IMR-90 (cell line): ENCODE measurements at regions not wholly inside any gene's neighbourhood (a gene's known extent, or its start where the extent isn't known, plus 50 kb on each side); places are given as distances from the start of the nearest gene placed in this dataset.

Experiments
- ATAC-seq: fragments of 200-7000 bp; cut with Tn5 transposase; 2 replicates; pipeline ENCODE4 v1.9.1; 2020; ENCODE audit warnings: low read depth, mild to moderate bottlenecking, moderate library complexity
- BruUV-seq: library from RNA; stranded (reverse); fragments of 400-500 nt; replicated peaks from 2 replicates; lab custom pipeline; 2021; lab: Mats Ljungman, UMichigan
- CTCF ChIA-PET: fragments of 300-600 bp; formaldehyde crosslinking; extraction: SDS; loops from one replicate; lab custom pipeline; 2021; ENCODE audit warnings: antibody characterized with exemption; lab: Yijun Ruan, JAX
- POLR2A ChIA-PET: fragments of 300-600 bp; sonication (Branson Sonifier 250); formaldehyde crosslinking; loops from one replicate; lab custom pipeline; 2022; ENCODE audit warnings: antibody characterized with exemption; ENCODE audit not compliant: unreplicated experiment; lab: Charles Lee
- DNase-seq: peaks from one replicate; pipeline ENCODE4 v3.0.0; 2013
- H2AFZ ChIP-seq: replicated peaks from 2 replicates; pipeline ENCODE3; 2013; ENCODE audit warnings: low read length, mild to moderate bottlenecking; ENCODE audit not compliant: poor library complexity
- H2AK5ac ChIP-seq: 2 replicates; pipeline ENCODE4 v1.6.1; 2013; ENCODE audit warnings: low read depth, low read length, inconsistent platforms
- H2AK9ac ChIP-seq: replicated peaks from 2 replicates; pipeline ENCODE3; 2013; ENCODE audit warnings: mild to moderate bottlenecking, low read depth, low read length, moderate library complexity; ENCODE audit not compliant: poor library complexity
- H2BK120ac ChIP-seq: 2 replicates; pipeline ENCODE4 v1.6.1; 2013; ENCODE audit warnings: low read depth, low read length, inconsistent platforms
- H2BK15ac ChIP-seq: 3 replicates; pipeline ENCODE4 v1.6.1; 2013; ENCODE audit warnings: low read depth, low read length, inconsistent platforms
- H2BK20ac ChIP-seq: 2 replicates; pipeline ENCODE4 v1.6.1; 2013; ENCODE audit warnings: low read depth, mild to moderate bottlenecking, inconsistent platforms, low read length, moderate library complexity
- H2BK5ac ChIP-seq: 2 replicates; pipeline ENCODE4 v1.6.1; 2013; ENCODE audit warnings: mild to moderate bottlenecking, low read depth, low read length, inconsistent platforms; ENCODE audit not compliant: poor library complexity, severe bottlenecking
- H3K14ac ChIP-seq: replicated peaks from 2 replicates; pipeline ENCODE4 v1.6.1; 2013; ENCODE audit warnings: low read depth, low read length, inconsistent platforms
- H3K18ac ChIP-seq: 2 replicates; pipeline ENCODE4 v1.6.1; 2013; ENCODE audit warnings: low read depth, low read length, control low read depth
- H3K23ac ChIP-seq: 2 replicates; pipeline ENCODE4 v1.6.1; 2013; ENCODE audit warnings: low read depth, low read length, inconsistent platforms
- H3K27ac ChIP-seq: 2 replicates; pipeline ENCODE4 v1.5.1; 2013; ENCODE audit warnings: mild to moderate bottlenecking, control low read depth, low read length; ENCODE audit not compliant: insufficient read depth
- H3K27me3 ChIP-seq: 2 replicates; pipeline ENCODE4 v1.6.1; 2013; ENCODE audit warnings: low read length; ENCODE audit not compliant: control insufficient read depth, insufficient read depth
- H3K36me3 ChIP-seq: 2 replicates; pipeline ENCODE4 v1.6.1; 2013; ENCODE audit warnings: low read length, mixed read lengths; ENCODE audit not compliant: control insufficient read depth, insufficient read depth
- H3K4ac ChIP-seq: 2 replicates; pipeline ENCODE4 v1.6.1; 2013; ENCODE audit warnings: low read depth, low read length, inconsistent platforms
- H3K4me1 ChIP-seq: 2 replicates; pipeline ENCODE4 v1.6.1; 2013; ENCODE audit warnings: low read length, mixed read lengths; ENCODE audit not compliant: control insufficient read depth, insufficient read depth
- H3K4me2 ChIP-seq: 2 replicates; pipeline ENCODE4 v1.6.1; 2013; ENCODE audit warnings: low read depth, mild to moderate bottlenecking, control low read depth, low read length, moderate library complexity
- H3K4me3 ChIP-seq: 2 replicates; pipeline ENCODE4 v1.5.1; 2013; ENCODE audit warnings: low read depth, mild to moderate bottlenecking, control low read depth, low read length, moderate library complexity; ENCODE audit not compliant: insufficient read depth
- H3K56ac ChIP-seq: 2 replicates; pipeline ENCODE4 v1.6.1; 2013; ENCODE audit warnings: low read length, inconsistent platforms; ENCODE audit not compliant: insufficient read depth; ENCODE audit errors: extremely low read depth
- H3K79me1 ChIP-seq, 2 experiments: 2 replicates each; pipeline ENCODE4 v1.6.1; 2013; ENCODE audit warnings: low read length in 2 of 2, inconsistent platforms in 1 of 2, low read depth in 1 of 2
- H3K9ac ChIP-seq: 2 replicates; pipeline ENCODE4 v1.6.1; 2013; ENCODE audit warnings: low read depth, low read length, control low read depth
- H3K9me1 ChIP-seq: 2 replicates; pipeline ENCODE4 v1.6.1; 2013; ENCODE audit warnings: low read length, inconsistent platforms; ENCODE audit not compliant: insufficient read depth
- H3K9me3 ChIP-seq: 2 replicates; pipeline ENCODE4 v1.6.1; 2013; ENCODE audit warnings: low read length; ENCODE audit not compliant: control insufficient read depth, insufficient read depth
- H4K20me1 ChIP-seq: 2 replicates; pipeline ENCODE4 v1.6.1; 2013; ENCODE audit warnings: low read length, inconsistent platforms; ENCODE audit not compliant: insufficient read depth
- H4K5ac ChIP-seq: 2 replicates; pipeline ENCODE4 v1.6.1; 2013; ENCODE audit warnings: mild to moderate bottlenecking, low read depth, low read length, control low read depth
- H4K8ac ChIP-seq, 2 experiments: 2 replicates each; pipeline ENCODE4 v1.6.1; 2013; ENCODE audit warnings: low read depth in 2 of 2, low read length in 2 of 2, control low read depth in 1 of 2, inconsistent platforms in 1 of 2
- H4K91ac ChIP-seq: 2 replicates; pipeline ENCODE4 v1.6.1; 2013; ENCODE audit warnings: low read depth, low read length, inconsistent platforms; ENCODE audit not compliant: insufficient read depth
- BHLHE40 ChIP-seq: fragments of 150-350 bp; IDR thresholded peaks from 2 replicates; pipeline ENCODE4 v1.6.1; 2016; ENCODE audit warnings: mild to moderate bottlenecking, low read depth, low read length
- CEBPB ChIP-seq: IDR thresholded peaks from 2 replicates; pipeline ENCODE4 v1.6.1; 2012; ENCODE audit warnings: low read depth, low read length, improper control_type of control experiment
- CHD1 ChIP-seq: IDR thresholded peaks from 2 replicates; pipeline ENCODE4 v1.6.1; 2012; ENCODE audit warnings: low read depth, low read length, improper control_type of control experiment
- FOS ChIP-seq: fragments of 150-350 bp; IDR thresholded peaks from 2 replicates; pipeline ENCODE4 v1.6.1; 2016; ENCODE audit warnings: low read depth, low read length
- MAFK ChIP-seq: IDR thresholded peaks from 2 replicates; pipeline ENCODE4 v1.6.1; 2012; ENCODE audit warnings: low read depth, low read length, improper control_type of control experiment
- MAZ ChIP-seq: IDR thresholded peaks from 2 replicates; pipeline ENCODE4 v1.6.1; 2012; ENCODE audit warnings: low read depth, mild to moderate bottlenecking, low read length, improper control_type of control experiment, moderate library complexity, borderline replicate concordance
- MXI1 ChIP-seq: IDR thresholded peaks from 2 replicates; pipeline ENCODE4 v1.6.1; 2012; ENCODE audit warnings: low read depth, mild to moderate bottlenecking, low read length, moderate library complexity, borderline replicate concordance
- NFE2L2 ChIP-seq: fragments of 150-350 bp; IDR thresholded peaks from 2 replicates; pipeline ENCODE4 v1.6.1; 2016; ENCODE audit warnings: low read depth, mild to moderate bottlenecking, low read length
- POLR2A ChIP-seq: IDR thresholded peaks from 2 replicates; pipeline ENCODE4 v1.6.1; 2012; ENCODE audit warnings: mild to moderate bottlenecking, low read depth, low read length
- RAD21 ChIP-seq: IDR thresholded peaks from 2 replicates; pipeline ENCODE4 v1.6.1; 2012; ENCODE audit warnings: low read length, improper control_type of control experiment
- RCOR1 ChIP-seq: IDR thresholded peaks from 2 replicates; pipeline ENCODE4 v1.6.1; 2012; ENCODE audit warnings: mild to moderate bottlenecking, low read length, improper control_type of control experiment; ENCODE audit not compliant: insufficient replicate concordance
- RFX5 ChIP-seq: IDR thresholded peaks from 2 replicates; pipeline ENCODE4 v1.8.0; 2012; ENCODE audit warnings: low read depth, mild to moderate bottlenecking, low read length, moderate library complexity
- SMC3 ChIP-seq: fragments of 150-350 bp; IDR thresholded peaks from 2 replicates; pipeline ENCODE4 v1.6.1; 2016; ENCODE audit warnings: low read depth, mild to moderate bottlenecking, antibody characterized with exemption, low read length, moderate library complexity
- WGBS, 2 experiments: methylation state at CpG; one replicate each; pipeline versions ENCODE4 v1.1.5 to v1.1.7; 2013; ENCODE audit warnings: missing lambda C conversion rate in 2 of 2; ENCODE audit not compliant: insufficient read length in 1 of 2; ENCODE audit errors: extremely low coverage in 2 of 2; 5-methylcytosine and 5-hydroxymethylcytosine counted together
- dilution Hi-C: fragments of 300-500 bp; cut with HindIII; formaldehyde crosslinking; loops from one replicate; pipeline ENCODE4 v1.14.3; 2018; ENCODE audit warnings: low sequenced_read_pairs; ENCODE audit not compliant: unreplicated experiment
- in situ Hi-C: fragments of 300-500 bp; cut with MboI; formaldehyde crosslinking; loops from 3 replicates; pipeline ENCODE4 v1.14.3; 2019; ENCODE audit warnings: low sequenced_read_pairs, inconsistent platforms, mixed read lengths
- intact Hi-C: fragments of 100-400 bp; cut with micrococcal nuclease; formaldehyde crosslinking; loops from 2 replicates; pipeline ENCODE4 v1.10.0; 2022
- TF ChIP-seq, protein P1 (sequence below): conservative IDR thresholded peaks from 2 replicates; pipeline ENCODE4 v1.5.1; 2012; ENCODE audit warnings: mild to moderate bottlenecking, low read depth, low read length, improper control_type of control experiment
- TF ChIP-seq, protein P2 (sequence below): fragments of 150-350 bp; IDR thresholded peaks from 2 replicates; pipeline ENCODE4 v1.6.1; 2017; ENCODE audit warnings: mild to moderate bottlenecking, antibody characterized with exemption, low read length, low read depth
- TF ChIP-seq, protein P3 (sequence below): fragments of 150-350 bp; IDR thresholded peaks from 2 replicates; pipeline ENCODE4 v1.6.1; 2016; ENCODE audit warnings: low read depth, mild to moderate bottlenecking, low read length, moderate library complexity, borderline replicate concordance

DNA sequence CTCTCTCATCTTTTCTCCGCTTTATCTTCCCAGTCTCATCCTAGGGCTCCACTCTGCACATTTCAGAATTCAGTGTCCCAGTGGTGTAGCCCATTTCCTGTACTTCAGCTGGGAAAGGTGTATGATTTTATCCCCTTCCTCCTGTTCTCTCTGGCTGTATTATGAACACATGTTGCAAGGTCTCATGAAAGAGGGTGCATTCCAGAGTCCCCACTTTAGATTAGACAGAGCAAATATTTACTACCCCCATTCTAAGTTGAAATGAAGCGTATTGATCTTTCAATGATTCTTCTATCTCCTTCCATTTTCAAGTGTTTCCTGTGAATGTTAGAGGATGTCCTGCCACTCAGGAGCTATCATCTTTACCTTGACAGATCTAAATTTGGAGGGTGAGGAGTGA lies 123.2 kb downstream of the WIF1 start:
- H3K56ac ChIP-seq: no peak overlapping the region
- H2BK120ac ChIP-seq: no peak overlapping the region
- H2AFZ ChIP-seq: no peak overlapping the region
- no peak overlapping the region for H3K4me2 ChIP-seq
- no peak overlapping the region for H3K4ac ChIP-seq
- H4K91ac ChIP-seq: no peak overlapping the region
- H3K4me3 ChIP-seq: no peak overlapping the region
- intact Hi-C loops: no loop called here
- H2AK5ac ChIP-seq: no peak overlapping the region
- no peak overlapping the region for H2BK15ac ChIP-seq
- H2AK9ac ChIP-seq: no peak overlapping the region
- H3K9me3 ChIP-seq: no peaks in the 10 kb centered on the region
- H4K20me1 ChIP-seq: no peaks in the 10 kb centered on the region
- in situ Hi-C loops: no loop called here
- H4K8ac ChIP-seq: no peak overlapping the region
- ChIA-PET CTCF (no interaction called here), POLR2A (no interaction called here)
- H2BK5ac ChIP-seq: no peak overlapping the region
- no peak overlapping the region for H3K14ac ChIP-seq
- dilution Hi-C loops: no loop called here
- H2BK20ac ChIP-seq: no peak overlapping the region
- no peak overlapping the region for H3K27ac ChIP-seq
- no peaks in the 10 kb centered on the region for H3K79me1 ChIP-seq
- no peak overlapping the region for H4K5ac ChIP-seq
- H3K23ac ChIP-seq: no peak overlapping the region
- H3K9ac ChIP-seq: no peak overlapping the region
- no CpG with 5 or more reads among the region's 2 CpGs for WGBS, 2 experiments
- H3K4me1 ChIP-seq: no peaks in the 10 kb centered on the region
- no peak for ATAC-seq
- H3K36me3 ChIP-seq: no peaks in the 10 kb centered on the region
- TF ChIP-seq BHLHE40 (no peak), RFX5 (no peak), POLR2A (no peak), MAZ (no peak), MXI1 (no peak), FOS (no peak), RAD21 (no peak), NFE2L2 (no peak), CEBPB (no peak), RCOR1 (no peak), MAFK (no peak), CHD1 (no peak), SMC3 (no peak)
- TF ChIP-seq, protein P1, sequence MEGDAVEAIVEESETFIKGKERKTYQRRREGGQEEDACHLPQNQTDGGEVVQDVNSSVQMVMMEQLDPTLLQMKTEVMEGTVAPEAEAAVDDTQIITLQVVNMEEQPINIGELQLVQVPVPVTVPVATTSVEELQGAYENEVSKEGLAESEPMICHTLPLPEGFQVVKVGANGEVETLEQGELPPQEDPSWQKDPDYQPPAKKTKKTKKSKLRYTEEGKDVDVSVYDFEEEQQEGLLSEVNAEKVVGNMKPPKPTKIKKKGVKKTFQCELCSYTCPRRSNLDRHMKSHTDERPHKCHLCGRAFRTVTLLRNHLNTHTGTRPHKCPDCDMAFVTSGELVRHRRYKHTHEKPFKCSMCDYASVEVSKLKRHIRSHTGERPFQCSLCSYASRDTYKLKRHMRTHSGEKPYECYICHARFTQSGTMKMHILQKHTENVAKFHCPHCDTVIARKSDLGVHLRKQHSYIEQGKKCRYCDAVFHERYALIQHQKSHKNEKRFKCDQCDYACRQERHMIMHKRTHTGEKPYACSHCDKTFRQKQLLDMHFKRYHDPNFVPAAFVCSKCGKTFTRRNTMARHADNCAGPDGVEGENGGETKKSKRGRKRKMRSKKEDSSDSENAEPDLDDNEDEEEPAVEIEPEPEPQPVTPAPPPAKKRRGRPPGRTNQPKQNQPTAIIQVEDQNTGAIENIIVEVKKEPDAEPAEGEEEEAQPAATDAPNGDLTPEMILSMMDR: no peak
- TF ChIP-seq, protein P2, sequence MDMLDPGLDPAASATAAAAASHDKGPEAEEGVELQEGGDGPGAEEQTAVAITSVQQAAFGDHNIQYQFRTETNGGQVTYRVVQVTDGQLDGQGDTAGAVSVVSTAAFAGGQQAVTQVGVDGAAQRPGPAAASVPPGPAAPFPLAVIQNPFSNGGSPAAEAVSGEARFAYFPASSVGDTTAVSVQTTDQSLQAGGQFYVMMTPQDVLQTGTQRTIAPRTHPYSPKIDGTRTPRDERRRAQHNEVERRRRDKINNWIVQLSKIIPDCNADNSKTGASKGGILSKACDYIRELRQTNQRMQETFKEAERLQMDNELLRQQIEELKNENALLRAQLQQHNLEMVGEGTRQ: no peak
- TF ChIP-seq, protein P3, sequence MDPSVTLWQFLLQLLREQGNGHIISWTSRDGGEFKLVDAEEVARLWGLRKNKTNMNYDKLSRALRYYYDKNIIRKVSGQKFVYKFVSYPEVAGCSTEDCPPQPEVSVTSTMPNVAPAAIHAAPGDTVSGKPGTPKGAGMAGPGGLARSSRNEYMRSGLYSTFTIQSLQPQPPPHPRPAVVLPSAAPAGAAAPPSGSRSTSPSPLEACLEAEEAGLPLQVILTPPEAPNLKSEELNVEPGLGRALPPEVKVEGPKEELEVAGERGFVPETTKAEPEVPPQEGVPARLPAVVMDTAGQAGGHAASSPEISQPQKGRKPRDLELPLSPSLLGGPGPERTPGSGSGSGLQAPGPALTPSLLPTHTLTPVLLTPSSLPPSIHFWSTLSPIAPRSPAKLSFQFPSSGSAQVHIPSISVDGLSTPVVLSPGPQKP: no peak
- H3K9me1 ChIP-seq: no peaks in the 10 kb centered on the region
- H3K18ac ChIP-seq: no peak overlapping the region
- DNase-seq: no peak
- no TSS peak for BruUV-seq
- H3K27me3 ChIP-seq: peaks cover 6% of the 10 kb centered on the region; the same call in 1 of the 2 replicates
